Karpas-422 (cell line): ENCODE measurements at regions not wholly inside any gene's neighbourhood (a gene's known extent, or its start where the extent isn't known, plus 50 kb on each side); places are given as distances from the start of the nearest gene placed in this dataset.
A peak's percentile ranks its signal among the peaks of the same experiment; 100 is the strongest.

ENCODE experiments used
- DNase-seq: peaks from one replicate; pipeline ENCODE4 v3.0.0-alpha.2; 2015
- H2AFZ ChIP-seq: fragments of 200-600 bp; sonication (generic); 2 replicates; pipeline ENCODE4 v1.6.1; 2014; ENCODE audit warnings: antibody characterized with exemption, low read length, mixed read lengths
- H3K27ac ChIP-seq: fragments of 200-600 bp; sonication (generic); 2 replicates; pipeline ENCODE4 v1.5.1; 2014; ENCODE audit warnings: mild to moderate bottlenecking, low read length, moderate library complexity
- H3K27me3 ChIP-seq: fragments of 200-600 bp; sonication (generic); 2 replicates; pipeline ENCODE4 v1.6.1; 2014; ENCODE audit warnings: low read length, mixed read lengths
- H3K36me3 ChIP-seq: fragments of 200-600 bp; sonication (generic); 2 replicates; pipeline ENCODE4 v1.6.1; 2014; ENCODE audit warnings: low read length, mixed read lengths; ENCODE audit not compliant: insufficient read depth
- H3K4me1 ChIP-seq: fragments of 200-600 bp; sonication (generic); 2 replicates; pipeline ENCODE4 v1.6.1; 2014; ENCODE audit warnings: mild to moderate bottlenecking, low read length, mixed read lengths
- H3K4me2 ChIP-seq: fragments of 200-600 bp; sonication (generic); 2 replicates; pipeline ENCODE4 v1.6.1; 2014; ENCODE audit warnings: low read length, low read depth, mild to moderate bottlenecking; ENCODE audit not compliant: poor library complexity, severe bottlenecking
- H3K4me3 ChIP-seq: fragments of 200-600 bp; sonication (generic); 2 replicates; pipeline ENCODE4 v1.5.1; 2014; ENCODE audit warnings: mild to moderate bottlenecking, antibody characterized with exemption, low read length, mixed read lengths
- H3K79me2 ChIP-seq: fragments of 200-600 bp; sonication (generic); 2 replicates; pipeline ENCODE4 v1.6.1; 2014; ENCODE audit warnings: mild to moderate bottlenecking, low read length, mixed read lengths
- H3K9ac ChIP-seq: fragments of 200-600 bp; sonication (generic); 2 replicates; pipeline ENCODE4 v1.6.0; 2014; ENCODE audit warnings: low read length
- H3K9me2 ChIP-seq: fragments of 200-600 bp; sonication (generic), shearing (Covaris generic); replicated peaks from 2 replicates; pipeline ENCODE4 v1.6.0; 2014; ENCODE audit warnings: mild to moderate bottlenecking, low read length, moderate library complexity; ENCODE audit not compliant: insufficient read depth
- H3K9me3 ChIP-seq: fragments of 300-700, 200-600 bp; sonication (generic); 2 replicates; pipeline ENCODE4 v1.6.1; 2014; ENCODE audit warnings: low read length, mixed read lengths
- H4K20me1 ChIP-seq: fragments of 200-600 bp; sonication (generic); 2 replicates; pipeline ENCODE4 v1.6.1; 2014; ENCODE audit warnings: mild to moderate bottlenecking, antibody characterized with exemption, low read length, low read depth; ENCODE audit not compliant: insufficient read depth

DNA sequence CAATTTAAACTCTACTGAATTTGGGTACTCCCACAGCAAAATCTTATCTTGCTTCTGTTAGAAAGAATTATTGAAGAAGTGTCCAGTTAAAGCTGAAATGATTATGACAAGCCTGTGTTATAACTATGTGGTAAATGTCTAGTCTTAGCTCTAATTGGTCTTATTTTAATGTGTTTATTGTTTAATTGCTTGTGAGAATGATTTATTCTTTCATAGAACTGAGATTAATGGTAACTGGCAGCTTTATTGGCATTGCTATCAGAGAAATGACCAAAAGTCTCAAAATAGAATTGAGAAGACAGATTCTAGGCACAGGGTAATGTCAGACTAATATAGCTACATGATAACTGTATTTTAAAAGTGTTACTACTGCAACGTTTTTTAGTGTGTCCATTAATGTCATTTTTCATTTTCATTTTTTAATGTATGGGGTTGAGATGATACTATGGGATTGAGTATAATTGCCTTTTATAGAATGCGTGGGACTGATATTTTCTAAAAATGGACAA, 458.7 kb downstream of the AEBP2 start:
- Histone ChIP-seq H3K4me1 (no peaks in the 10 kb centered on the region), H3K27me3 (no peaks in the 10 kb centered on the region), H3K79me2 (no peaks in the 10 kb centered on the region), H4K20me1 (no peaks in the 10 kb centered on the region), H3K4me2 (no peak overlapping the region), H3K9ac (no peak overlapping the region), H2AFZ (no peak overlapping the region), H3K4me3 (no peak overlapping the region), H3K36me3 (no peaks in the 10 kb centered on the region), H3K9me2 (no peaks in the 10 kb centered on the region), H3K27ac (no peak overlapping the region), H3K9me3 (no peaks in the 10 kb centered on the region)
- no peak for DNase-seq

DNA sequence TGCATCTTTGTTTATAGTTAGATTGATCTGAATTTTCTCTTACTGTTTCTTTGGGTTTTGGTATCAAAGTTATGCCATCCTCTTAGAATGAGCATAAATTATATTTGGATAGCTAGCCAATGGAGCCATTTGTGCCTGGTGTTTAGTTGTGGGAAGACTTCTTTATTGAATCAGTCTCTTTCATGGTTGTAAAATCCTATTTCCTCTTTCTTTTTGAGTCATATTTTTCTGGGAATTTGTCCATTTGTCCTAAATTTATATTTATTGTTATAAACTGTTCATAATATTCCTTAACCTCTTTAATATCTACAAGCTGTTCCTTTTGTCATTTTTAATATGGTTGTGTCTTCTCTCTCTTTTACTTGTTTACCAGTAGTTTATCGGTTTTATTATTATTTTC, 462.5 kb downstream of the AEBP2 start:
- H3K27me3 ChIP-seq = no peaks in the 10 kb centered on the region
- no peaks in the 10 kb centered on the region for H3K9me3 ChIP-seq
- H3K36me3 ChIP-seq = no peaks in the 10 kb centered on the region
- H3K9me2 ChIP-seq = no peaks in the 10 kb centered on the region
- H3K79me2 ChIP-seq = no peaks in the 10 kb centered on the region
- H2AFZ ChIP-seq = no peak overlapping the region
- no peaks in the 10 kb centered on the region for H4K20me1 ChIP-seq
- H3K4me3 ChIP-seq = no peak overlapping the region
- no peak for DNase-seq
- H3K27ac ChIP-seq = no peak overlapping the region
- H3K4me2 ChIP-seq = no peak overlapping the region
- H3K9ac ChIP-seq = no peak overlapping the region
- H3K4me1 ChIP-seq = no peaks in the 10 kb centered on the region

GRCh38 chr12:19904819-19905218, 463.5 kb upstream of the PDE3A start:
- no peak overlapping the region for H3K4me2 ChIP-seq
- H3K9me3 ChIP-seq = no peaks in the 10 kb centered on the region
- H3K79me2 ChIP-seq = no peaks in the 10 kb centered on the region
- H3K36me3 ChIP-seq = no peaks in the 10 kb centered on the region
- no peaks in the 10 kb centered on the region for H3K27me3 ChIP-seq
- H2AFZ ChIP-seq = no peak overlapping the region
- no peak overlapping the region for H3K9ac ChIP-seq
- H3K27ac ChIP-seq = no peak overlapping the region
- no peaks in the 10 kb centered on the region for H4K20me1 ChIP-seq
- no peaks in the 10 kb centered on the region for H3K4me1 ChIP-seq
- H3K9me2 ChIP-seq = no peaks in the 10 kb centered on the region
- DNase-seq = no peak
- H3K4me3 ChIP-seq = no peak overlapping the region

- H2AFZ ChIP-seq = no peak overlapping the region
- no peaks in the 10 kb centered on the region for H3K27me3 ChIP-seq
- no peak overlapping the region for H3K4me3 ChIP-seq
- no peak for DNase-seq
- H4K20me1 ChIP-seq = no peaks in the 10 kb centered on the region
- no peak overlapping the region for H3K9ac ChIP-seq
- no peaks in the 10 kb centered on the region for H3K36me3 ChIP-seq
- H3K79me2 ChIP-seq = no peaks in the 10 kb centered on the region
- H3K4me2 ChIP-seq = no peak overlapping the region
- no peaks in the 10 kb centered on the region for H3K9me3 ChIP-seq
- H3K9me2 ChIP-seq = no peaks in the 10 kb centered on the region
- H3K4me1 ChIP-seq = no peaks in the 10 kb centered on the region
- H3K27ac ChIP-seq = no peak overlapping the region
These were observed 459.5 kb upstream of the PDE3A start for GRCh38 chr12:19908830-19909229.

- Histone ChIP-seq H2AFZ (no peak overlapping the region), H3K27me3 (no peaks in the 10 kb centered on the region), H3K9ac (no peak overlapping the region), H3K4me1 (no peaks in the 10 kb centered on the region), H3K4me2 (no peak overlapping the region), H3K79me2 (no peaks in the 10 kb centered on the region), H3K9me3 (no peaks in the 10 kb centered on the region), H3K27ac (no peak overlapping the region), H3K4me3 (no peak overlapping the region), H3K9me2 (no peaks in the 10 kb centered on the region), H3K36me3 (no peaks in the 10 kb centered on the region), H4K20me1 (no peaks in the 10 kb centered on the region)
- no peak for DNase-seq
These were observed 458.9 kb upstream of the PDE3A start for GRCh38 chr12:19909418-19909817.

DNA sequence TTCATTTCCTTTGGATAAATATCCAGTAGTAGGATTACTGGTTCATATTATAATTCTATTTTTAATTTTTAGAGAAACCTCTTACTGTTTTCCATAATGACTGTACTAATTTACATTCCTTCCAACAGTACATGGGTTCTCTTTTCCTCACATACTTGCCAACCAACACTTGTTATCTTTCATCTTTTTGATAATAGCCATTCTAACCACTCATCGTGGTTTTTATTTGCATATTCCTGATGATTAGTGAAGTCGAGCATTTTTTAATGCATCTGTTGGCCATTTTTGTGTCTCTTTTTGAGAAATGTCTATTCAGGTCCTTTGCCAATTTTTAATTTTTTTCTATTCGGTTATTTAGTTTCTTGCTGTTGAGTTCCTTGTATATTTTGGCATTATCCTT, 457.7 kb upstream of the PDE3A start:
- no peak overlapping the region for H2AFZ ChIP-seq
- no peak for DNase-seq
- H3K36me3 ChIP-seq = no peaks in the 10 kb centered on the region
- H4K20me1 ChIP-seq = no peaks in the 10 kb centered on the region
- no peak overlapping the region for H3K4me3 ChIP-seq
- H3K79me2 ChIP-seq = no peaks in the 10 kb centered on the region
- H3K9ac ChIP-seq = no peak overlapping the region
- H3K27ac ChIP-seq = no peak overlapping the region
- no peak overlapping the region for H3K4me2 ChIP-seq
- no peaks in the 10 kb centered on the region for H3K9me3 ChIP-seq
- H3K27me3 ChIP-seq = no peaks in the 10 kb centered on the region
- no peaks in the 10 kb centered on the region for H3K4me1 ChIP-seq
- H3K9me2 ChIP-seq = no peaks in the 10 kb centered on the region

DNA sequence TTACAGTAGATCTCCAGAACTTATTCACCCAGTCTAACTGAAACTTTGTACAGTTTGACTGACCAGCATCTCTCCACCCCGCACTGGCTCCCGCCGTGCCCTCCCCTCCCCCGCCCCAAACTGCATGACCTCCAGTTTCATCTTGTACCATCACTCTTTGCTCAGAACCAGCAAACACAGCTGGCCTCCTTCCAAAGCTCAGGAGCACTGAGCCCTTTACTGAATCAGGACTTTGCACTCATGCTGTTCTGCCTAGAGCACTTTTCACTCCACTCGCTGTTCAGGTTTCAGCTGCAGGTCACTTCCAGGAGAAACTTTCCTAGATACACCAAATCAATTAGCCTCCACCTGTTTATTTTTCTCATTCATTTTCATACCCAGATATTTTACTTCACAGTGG, 455.3 kb upstream of the PDE3A start:
- no peak for DNase-seq
- Histone ChIP-seq H3K79me2 (no peaks in the 10 kb centered on the region), H2AFZ (no peak overlapping the region), H3K9me3 (no peaks in the 10 kb centered on the region), H3K4me2 (no peak overlapping the region), H4K20me1 (no peaks in the 10 kb centered on the region), H3K27ac (no peak overlapping the region), H3K9ac (no peak overlapping the region), H3K27me3 (no peaks in the 10 kb centered on the region), H3K4me1 (no peaks in the 10 kb centered on the region), H3K4me3 (no peak overlapping the region), H3K9me2 (no peaks in the 10 kb centered on the region), H3K36me3 (no peaks in the 10 kb centered on the region)

- Histone ChIP-seq H3K27me3 (no peaks in the 10 kb centered on the region), H3K4me3 (no peak overlapping the region), H2AFZ (no peak overlapping the region), H3K4me2 (no peak overlapping the region), H3K36me3 (no peaks in the 10 kb centered on the region), H3K9me2 (no peaks in the 10 kb centered on the region), H3K79me2 (no peaks in the 10 kb centered on the region), H3K27ac (no peak overlapping the region), H3K4me1 (no peaks in the 10 kb centered on the region), H3K9ac (no peak overlapping the region), H3K9me3 (no peaks in the 10 kb centered on the region), H4K20me1 (no peaks in the 10 kb centered on the region)
- DNase-seq = peak; percentile 48
These were observed 452.7 kb upstream of the PDE3A start for GRCh38 chr12:19915392-19916195.
